ENCODE measurements at regions not wholly inside any gene's neighbourhood (a gene's known extent, or its start where the extent isn't known, plus 50 kb on each side); places are given as distances from the start of the nearest gene placed in this dataset.
"Not testable (repeated sequence)": the region's sequence is repeated elsewhere in the genome, so short reads cannot be mapped to it uniquely, and the experiment has no call there.

GRCh38 chr11:39120890-39121289 lies 2338.6 kb downstream of the LRRC4C start:
- no peak for DNase-seq

DNA sequence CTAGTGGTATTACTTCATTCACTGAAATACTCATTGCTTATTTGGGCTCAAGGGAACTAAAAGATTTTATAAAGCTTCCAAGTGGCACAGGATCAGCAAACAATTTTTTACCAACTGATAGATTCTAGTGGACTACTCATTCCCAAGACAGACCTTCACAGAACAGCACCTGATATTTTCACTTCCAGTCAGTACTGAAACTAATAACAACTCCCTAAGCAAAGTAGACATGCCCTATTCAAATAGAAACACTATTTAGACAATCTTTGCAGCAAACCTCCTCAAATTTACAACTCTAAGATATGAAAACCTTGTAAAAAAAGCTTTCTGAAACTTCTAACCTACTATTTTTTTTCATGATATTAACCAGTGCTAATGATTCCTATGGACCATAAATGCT lies 2345.8 kb downstream of the LRRC4C start:
- no peak for DNase-seq

DNA sequence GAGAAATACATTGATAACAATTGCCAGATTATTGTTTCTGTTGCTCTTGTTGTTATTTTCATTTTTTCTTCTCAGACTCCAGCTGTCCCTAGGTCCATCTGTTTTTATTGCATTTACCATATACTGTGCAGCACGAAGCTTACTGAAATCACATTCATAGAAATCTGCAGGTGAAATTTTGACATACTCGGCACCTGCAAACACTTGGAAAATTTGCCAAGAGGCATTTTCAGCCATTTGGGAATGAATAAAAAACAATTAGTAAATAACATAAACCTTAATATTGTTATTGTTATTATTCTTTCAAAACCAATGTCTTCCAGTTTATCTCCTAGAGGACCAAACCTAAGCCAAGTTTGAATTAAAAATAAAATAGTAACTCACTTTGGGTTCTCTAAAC lies 2357.2 kb downstream of the LRRC4C start:
- no peak for DNase-seq

DNA sequence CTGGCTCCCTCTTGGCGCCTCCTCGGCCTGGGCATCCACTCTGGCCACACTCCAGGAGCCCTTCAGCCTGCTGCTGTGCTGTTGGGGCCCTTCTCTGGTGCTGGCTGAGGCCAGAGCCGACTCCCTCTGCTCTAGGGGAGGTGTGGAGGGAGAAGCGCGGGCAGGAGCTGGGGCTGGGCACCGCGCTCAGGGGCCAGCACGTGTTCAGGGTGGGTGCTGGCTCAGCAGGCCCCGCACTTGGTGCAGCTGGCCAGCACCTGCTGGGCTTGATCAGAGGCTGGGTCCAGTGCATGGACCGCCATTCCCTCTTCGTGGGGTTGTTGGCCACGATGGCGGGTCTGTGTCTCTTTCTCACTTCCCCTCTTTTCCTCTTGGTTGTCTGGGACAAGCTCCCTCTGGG lies 2381.0 kb downstream of the LRRC4C start:
- no peak for DNase-seq

DNA sequence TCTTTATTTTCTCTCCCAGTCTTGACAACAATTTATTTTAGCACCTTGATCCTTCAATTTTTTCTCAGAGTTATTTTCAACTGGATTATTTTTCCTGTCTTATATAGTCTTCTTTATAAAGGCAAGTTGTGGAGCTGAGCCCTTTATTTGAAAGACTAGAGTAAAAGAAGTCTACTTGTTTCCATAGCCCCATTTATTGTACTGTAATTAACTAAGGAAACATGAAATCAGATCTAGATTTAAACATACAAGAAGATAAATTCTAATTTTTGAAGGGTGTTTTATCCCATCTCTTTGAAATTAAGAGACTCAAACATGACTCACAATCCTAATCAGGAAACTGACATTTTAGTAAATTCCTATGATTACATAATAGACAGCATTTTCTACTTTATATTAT lies 2421.8 kb downstream of the LRRC4C start:
- no peak for DNase-seq

GRCh38 chr11:39036021-39036420 lies 2423.4 kb downstream of the LRRC4C start:
- DNase-seq = no peak

DNA sequence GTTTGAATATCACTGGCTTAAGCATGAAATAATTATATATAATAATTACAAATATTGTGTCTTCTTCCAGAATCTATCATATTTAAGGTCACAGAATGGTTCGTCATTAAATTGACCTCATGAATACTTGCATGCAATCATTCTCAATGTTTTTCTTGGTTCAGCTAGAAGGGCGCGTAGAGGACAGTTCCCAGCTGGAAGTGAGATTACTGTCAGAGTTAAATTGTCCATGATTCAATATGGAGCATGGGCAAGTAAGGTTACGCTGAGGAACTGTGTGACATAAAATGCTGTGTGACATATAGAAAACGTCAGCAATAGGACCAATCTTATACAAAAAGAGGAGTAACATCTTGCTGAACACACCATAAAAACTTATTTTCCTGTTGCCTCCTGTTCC lies 2423.5 kb upstream of the RAG2 start:
- DNase-seq = no peak

DNA sequence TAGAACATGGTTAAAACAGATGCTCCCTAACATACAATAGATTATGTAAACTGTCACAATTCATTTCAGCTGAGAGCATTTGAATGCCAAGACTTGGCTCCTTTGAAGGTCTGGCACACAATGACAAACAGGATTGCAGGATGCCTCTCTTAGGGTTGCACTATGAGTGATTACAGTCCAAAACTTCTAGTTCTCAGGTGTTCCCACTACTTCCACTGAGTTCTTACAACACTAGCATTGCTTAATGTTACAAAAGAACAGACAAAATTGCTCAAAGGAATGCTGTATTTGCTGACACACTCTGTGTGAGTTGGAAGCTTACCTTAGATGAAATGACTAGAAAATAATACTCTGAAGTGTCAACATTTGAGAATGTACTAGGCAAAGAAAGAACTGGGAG lies 2413.8 kb upstream of the RAG2 start:
- DNase-seq = no peak

DNA sequence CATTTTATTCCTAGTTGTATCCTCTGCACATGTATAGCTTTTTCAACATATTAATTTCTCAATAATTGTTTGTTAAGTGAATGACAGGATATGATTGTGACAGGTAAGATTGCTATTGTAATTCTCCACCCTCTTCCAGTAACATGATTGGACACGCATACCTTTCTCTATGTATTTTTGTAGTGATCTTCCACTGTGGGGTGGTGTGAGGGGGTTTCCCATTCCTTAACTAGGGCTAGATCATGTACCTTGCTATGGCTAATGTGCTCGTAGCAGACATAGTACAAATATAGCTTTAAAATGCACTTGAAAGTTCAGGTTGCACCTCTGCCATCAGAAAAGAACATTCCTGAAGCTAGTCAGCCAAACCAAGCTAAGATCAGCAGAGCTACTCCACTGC lies 2392.8 kb upstream of the RAG2 start:
- no peak for DNase-seq

- DNase-seq = no peak
Measured at GRCh38 chr11:38990139-38990538, 2392.1 kb upstream of the RAG2 start.

- DNase-seq = no peak
Measured at GRCh38 chr11:38988908-38989307, 2390.9 kb upstream of the RAG2 start.

GRCh38 chr11:38972220-38972619 lies 2374.2 kb upstream of the RAG2 start:
- DNase-seq = no peak

GRCh38 chr11:38971141-38971540 lies 2373.1 kb upstream of the RAG2 start:
- no peak for DNase-seq

- no peak for DNase-seq
Measured at GRCh38 chr11:38968951-38969350, 2370.9 kb upstream of the RAG2 start.

DNA sequence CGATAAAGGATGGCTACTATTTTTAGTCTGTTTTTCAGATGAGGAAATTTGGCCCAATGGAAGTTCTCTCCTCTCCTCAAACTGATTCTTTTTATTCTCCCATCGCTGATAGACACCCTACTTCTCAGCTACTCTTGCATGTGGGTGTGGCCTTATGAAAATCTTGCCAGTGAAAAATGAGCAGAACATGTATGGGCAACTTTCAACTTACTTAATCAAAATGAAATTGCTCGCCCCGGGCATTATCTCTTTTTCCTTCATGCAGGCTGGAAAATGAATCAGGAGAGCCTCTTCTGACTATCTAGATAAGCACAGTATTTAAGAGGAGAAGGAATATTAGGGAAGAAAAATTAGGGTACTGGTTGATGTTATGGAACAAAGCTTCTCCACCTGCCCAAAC lies 2354.7 kb upstream of the RAG2 start:
- no peak for DNase-seq

DNA sequence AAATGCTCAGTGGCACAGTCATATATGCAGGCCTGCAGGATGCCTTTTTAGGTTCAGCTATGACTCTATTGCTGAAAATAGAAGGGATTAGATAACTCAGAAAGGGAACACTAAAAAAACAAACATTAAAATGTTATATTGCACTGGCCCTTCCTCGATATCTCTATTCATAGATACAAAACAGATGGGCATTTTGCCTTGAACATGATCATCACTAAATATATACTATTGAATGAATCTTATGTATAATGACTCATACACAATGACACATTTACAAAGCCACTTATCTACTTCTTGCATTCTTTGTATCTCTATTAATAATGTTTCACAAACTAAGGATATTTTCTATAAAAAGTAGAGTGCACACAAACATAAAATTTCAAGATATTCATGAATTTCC lies 2352.8 kb upstream of the RAG2 start:
- DNase-seq = no peak

GRCh38 chr11:38948392-38948791 lies 2350.4 kb upstream of the RAG2 start:
- no peak for DNase-seq

DNA sequence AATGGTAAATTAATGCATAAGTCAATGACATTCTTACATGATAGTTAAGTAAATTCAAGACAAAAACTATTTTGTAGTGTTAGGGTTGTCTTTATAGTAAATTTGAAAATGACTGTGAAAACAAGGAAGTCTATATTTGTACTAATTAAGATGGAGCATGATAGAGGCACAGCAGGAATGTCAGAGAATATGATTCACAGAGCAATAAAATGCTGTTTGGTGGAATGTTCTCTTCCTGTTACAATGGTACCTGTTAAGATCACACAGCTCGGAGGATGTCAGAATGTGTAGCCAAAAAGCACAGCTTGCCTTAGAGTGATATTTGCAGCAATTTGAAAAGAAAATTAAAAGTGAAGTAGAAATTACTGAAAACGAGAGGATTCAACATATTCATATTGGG lies 2339.7 kb upstream of the RAG2 start:
- DNase-seq = no peak

- DNase-seq = no peak
Measured at GRCh38 chr11:38935941-38936340, 2337.9 kb upstream of the RAG2 start.

- DNase-seq = no peak
Measured at GRCh38 chr11:38927993-38928392, 2330.0 kb upstream of the RAG2 start.

DNA sequence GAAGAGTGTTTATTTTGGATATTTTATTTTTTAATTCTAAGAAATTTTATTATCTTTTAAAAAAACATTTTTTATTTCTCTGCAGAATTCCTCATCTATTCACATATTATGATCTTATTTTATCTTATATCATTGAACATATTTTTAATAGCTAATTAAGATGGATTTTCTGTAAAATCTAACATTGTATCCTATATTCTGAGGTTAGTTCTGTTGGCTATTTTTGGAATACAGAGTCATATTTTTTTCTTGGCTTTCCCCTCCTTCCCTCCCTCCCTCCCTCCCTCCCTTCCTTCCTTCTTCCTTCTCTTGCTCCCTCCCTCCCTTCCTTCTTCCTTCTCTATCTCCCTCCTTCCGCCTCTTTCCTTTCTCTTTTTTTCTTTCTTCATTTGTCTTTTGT lies 2326.6 kb upstream of the RAG2 start:
- no peak for DNase-seq

DNA sequence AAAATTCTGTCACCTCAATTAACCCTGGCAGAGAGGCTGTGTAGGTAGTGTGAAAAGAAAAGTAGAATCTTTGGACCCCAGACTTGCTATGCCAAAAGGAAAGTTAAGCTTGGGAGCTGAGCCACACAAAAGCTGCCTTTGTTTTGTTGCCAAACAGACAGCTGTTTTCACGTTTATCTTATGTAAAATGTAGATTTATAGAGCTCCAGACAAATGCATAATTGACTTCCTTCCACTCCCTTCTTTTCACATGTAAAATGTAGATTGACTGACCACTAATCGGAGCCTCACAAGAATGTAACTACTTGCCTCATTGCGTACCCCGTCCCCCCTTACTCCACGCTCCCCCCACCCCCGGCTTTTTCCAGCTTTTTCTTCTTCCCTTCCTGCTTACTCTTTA lies 2302.2 kb upstream of the RAG2 start:
- DNase-seq = no peak

DNA sequence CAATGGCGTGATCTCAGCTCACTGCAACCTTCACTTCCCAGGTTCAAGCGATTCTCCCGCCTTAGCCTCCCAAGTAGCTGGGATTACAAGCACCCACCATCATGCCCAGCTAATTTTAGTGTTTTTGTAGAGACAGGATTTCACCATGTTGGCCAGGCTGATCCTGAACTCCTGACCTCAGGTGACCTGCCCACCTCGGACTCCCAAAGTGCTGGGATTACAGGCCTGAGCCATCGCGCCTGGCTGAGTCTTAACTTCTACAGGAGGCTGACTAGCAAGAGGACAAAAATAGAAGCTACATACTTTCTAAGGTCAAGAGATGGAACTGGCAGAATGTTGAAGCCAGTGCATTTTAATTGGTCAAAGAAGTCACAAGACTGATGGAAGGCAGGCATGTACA lies 2296.2 kb upstream of the RAG2 start:
- not testable (repeated sequence) for DNase-seq

DNA sequence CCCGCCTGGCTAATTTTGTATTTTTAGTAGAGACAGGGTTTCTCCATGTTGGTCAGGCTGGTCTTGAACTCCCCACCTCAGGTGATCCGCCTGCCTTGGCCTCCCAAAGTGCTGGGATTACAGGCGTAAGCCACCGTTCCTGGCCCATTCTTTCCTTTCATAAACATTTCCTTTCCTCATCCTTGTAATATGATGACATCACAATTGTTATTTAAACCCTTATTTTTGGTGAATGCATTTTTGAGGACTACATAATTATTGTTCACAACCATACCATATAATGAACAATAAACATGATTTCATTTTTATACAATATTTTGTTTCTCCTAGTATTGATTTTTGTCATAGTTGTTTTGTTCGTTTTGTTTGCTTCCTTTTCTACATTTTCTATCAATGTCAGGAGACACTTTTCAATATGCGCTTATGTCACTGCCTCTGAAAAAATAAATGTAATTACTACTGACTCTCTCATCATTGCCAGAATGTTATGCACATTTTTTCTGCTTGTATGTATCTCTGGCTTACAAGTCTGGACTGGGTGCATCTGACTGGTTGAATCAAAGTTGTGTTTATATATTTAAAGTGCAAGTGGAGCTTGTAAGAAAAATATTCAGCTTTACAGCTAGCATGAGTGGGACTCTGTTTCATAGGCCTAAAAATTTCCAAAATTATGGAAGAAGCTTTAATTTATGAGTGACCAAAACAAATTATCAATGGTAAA lies 2286.3 kb upstream of the RAG2 start:
- no peak for DNase-seq

DNA sequence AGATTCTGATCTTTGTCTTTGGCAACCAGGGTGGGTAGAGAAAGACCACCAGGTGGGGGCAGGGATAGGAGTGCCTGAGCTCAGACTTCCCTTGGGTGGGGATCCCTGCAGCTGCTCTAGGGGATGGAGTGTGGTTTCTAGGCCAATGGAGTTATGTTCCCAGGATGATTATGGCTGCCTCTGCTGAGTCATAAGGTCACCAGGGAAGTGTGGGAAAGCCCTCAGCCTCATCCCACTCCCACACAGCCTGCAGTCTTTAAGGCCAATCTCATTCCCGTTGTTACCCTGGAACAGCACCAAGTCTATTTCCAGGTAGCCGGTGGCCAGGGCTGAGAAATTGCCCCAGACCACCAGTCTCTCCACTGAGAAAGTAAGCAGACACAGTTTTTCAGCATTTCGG lies 2269.3 kb upstream of the RAG2 start:
- no peak for DNase-seq

DNA sequence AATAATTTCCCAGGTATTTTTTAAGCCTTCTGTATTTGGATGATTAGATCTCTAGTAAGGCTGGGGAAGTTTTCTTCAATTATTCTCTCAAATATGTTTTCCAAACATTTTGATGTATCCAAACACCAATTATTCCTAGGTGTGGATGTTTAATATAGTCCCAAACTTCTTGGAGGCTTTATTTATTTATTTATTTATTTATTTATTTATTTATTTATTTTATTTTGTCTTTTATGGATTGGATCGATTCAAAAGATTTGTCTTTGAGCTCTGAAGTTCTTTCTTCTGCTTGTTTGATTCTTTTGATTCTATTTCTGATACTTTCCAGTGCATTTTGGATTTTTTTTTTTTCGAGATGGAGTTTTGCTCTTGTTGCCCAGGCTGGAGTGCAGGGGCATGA lies 2267.9 kb upstream of the RAG2 start:
- DNase-seq = no peak
